GM21825 (cell line): ENCODE measurements at regions not wholly inside any gene's neighbourhood (a gene's known extent, or its start where the extent isn't known, plus 50 kb on each side); places are given as distances from the start of the nearest gene placed in this dataset.
"Not testable (repeated sequence)": the region's sequence is repeated elsewhere in the genome, so short reads cannot be mapped to it uniquely, and the experiment has no call there.

Experiments
- ATAC-seq: cut with Tn5 transposase; IDR thresholded peaks from one replicate; pipeline ENCODE4 v1.9.1; 2021; ENCODE audit warnings: mild to moderate bottlenecking, moderate library complexity; ENCODE audit not compliant: unreplicated experiment

- ATAC-seq: no peak
Measured at GRCh38 chr2:142509401-142509800, 368.1 kb upstream of the KYNU start.

GRCh38 chr2:142504754-142505153, 372.7 kb upstream of the KYNU start:
- no peak for ATAC-seq

DNA sequence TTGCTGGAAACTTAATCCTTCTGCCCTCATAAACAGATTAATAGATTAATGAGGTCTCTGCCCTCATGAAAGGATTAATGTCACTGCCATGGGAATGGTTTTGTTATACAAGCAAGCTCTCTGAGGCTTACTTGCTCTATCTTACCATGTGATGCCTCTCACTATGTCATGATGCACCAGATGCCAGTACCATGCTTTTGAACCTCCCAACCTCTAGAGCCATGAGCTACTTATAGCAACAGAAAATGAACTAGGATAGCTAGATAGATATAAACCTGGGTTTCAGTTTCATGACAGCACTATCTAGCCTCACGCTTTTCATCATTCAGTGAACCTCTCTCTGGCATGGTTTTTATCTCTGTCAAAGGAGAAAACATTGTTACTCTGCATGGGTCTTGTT, 371.6 kb upstream of the LRP1B start:
- no peak for ATAC-seq

DNA sequence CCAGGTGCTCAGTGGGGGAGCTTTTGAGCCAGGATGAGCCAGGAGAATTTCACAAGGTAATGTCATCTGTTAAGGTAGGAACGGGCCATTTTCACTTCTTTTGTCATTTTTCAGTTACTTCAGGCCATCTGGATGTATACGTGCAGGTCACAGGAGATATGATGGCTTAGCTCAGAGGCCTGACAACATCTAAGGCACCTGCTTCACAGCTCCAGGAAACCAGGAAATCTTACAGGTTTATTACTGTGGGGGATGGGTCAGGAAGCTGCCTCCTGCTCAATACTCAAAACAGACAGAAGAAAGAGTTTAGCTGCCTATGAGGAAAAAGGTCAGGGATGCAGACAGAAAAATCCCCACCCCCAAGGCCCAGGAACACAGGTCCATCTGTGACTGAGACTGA, 364.3 kb upstream of the LRP1B start:
- no peak for ATAC-seq

DNA sequence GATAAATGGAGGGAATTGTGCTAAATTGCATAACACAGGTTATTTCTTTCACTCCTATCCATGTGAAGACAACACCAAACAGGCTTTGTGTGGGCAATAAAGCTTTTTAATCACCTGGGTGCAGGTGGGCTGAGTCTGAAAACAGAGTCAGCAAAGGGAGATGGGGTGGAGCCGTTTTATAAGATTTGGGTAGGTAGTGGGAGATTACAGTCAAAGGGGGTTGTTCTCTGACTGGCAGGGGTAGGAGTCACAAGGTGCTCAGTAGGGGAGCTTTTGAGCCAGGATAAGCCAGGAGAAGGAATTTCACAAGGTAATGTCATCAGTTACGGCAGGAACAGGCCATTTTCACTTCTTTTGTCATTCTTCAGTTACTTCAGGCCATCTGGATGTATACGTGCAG, 358.8 kb upstream of the LRP1B start:
- ATAC-seq: not testable (repeated sequence)

DNA sequence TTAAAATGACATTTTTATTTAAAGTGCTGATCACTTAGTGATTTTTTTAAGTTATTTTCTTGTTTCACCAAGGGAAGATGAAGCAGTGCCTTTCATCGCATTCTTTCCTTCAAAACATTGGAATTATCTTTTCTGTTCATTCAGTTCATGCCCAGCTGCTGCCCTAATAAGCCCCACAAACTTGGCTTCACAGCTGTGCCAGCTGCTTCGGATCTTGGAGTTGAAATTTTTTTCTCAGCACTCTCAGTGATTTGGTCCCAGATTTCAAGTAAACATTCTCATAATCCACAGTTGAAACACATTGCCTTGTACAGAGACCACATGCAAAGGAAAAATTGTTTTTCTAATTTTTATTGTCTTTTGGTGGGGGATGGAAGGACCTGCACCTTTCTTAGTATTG, 353.3 kb upstream of the LRP1B start:
- ATAC-seq: no peak

- no peak for ATAC-seq
Measured at GRCh38 chr2:142483653-142484052, 352.8 kb upstream of the LRP1B start.

DNA sequence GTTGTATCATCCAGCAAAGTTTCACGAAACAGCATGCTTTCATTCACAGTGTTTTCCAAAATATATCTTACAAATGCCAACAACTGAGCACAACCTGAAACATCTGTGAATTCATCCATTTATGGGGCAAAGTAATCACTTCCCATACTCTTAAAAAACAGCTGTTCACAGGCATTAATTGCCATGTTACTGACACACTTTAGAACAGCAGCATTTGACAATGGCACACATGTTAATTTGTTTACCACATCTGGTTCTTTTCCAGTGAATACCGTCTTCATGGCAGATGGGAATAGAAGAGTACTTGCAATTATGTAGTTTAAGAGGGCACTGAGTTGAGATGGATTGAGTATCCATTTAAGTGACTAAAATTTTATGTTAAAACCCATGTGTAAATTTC, 347.4 kb upstream of the LRP1B start:
- no peak for ATAC-seq

DNA sequence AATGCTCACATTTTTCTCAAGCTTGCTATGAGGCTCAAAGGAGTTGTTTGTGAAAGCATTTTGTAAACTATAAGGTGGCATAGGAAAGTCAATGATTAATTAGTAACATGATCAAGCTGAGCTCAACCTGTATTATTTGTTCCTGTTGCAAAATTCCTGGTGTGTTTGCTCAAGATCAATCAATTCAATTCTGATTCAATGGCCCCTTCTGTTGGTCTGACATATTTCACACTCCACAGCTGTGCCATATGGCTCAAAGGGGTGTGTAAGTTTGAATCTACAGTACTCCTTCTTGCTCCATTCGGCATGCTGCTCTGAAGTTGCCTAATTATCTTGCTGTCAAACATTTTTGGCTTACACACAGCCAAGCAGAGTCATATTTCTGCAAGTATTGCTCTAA, 341.6 kb upstream of the LRP1B start:
- ATAC-seq: no peak

- no peak for ATAC-seq
Measured at GRCh38 chr2:142467321-142467720, 336.5 kb upstream of the LRP1B start.

DNA sequence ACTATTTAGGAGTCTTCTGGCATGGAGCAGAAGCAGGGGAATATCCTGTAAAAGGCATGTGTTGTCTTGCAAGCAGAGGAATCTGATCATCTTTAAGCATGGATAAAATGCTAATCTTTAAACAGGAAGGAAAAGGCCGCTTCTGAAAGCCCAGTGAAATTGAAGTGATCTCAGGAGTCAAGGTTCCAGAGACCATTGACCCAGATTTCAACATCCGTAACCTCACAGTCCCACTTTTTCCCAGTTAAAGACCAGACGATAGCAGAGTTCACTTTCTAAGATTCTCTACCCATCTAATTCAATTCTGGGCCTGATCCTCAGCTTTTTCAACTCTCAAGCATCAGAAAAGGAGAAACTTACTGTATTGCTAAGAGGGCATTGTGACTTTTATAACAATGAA, 332.2 kb upstream of the LRP1B start:
- ATAC-seq: no peak

- no peak for ATAC-seq
Measured at GRCh38 chr2:142462306-142462705, 331.5 kb upstream of the LRP1B start.

DNA sequence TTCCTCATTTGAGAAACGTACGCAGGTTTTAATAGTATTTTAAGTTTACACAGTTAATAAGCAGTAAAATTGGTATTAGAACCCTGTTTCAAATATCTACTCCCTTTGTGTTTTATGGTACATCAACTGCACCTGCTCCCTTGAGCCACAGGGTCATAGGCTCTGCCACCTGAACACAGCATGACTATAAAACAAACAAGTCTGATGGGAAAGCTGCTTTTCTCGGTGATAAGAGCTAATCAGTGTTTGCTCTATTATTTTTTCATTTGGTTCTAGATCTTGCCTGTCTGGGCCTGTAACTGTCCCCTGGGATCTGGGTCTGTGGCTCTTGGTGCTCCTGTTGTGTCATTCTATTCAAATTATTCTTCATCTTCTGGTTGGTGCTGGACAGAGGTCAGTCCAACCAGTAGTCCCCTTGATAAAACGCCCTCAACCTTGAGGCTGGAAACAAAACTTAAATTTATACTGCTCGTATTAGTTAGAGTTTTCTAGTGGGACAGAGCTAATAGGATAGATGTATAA, 314.8 kb upstream of the LRP1B start:
- no peak for ATAC-seq

DNA sequence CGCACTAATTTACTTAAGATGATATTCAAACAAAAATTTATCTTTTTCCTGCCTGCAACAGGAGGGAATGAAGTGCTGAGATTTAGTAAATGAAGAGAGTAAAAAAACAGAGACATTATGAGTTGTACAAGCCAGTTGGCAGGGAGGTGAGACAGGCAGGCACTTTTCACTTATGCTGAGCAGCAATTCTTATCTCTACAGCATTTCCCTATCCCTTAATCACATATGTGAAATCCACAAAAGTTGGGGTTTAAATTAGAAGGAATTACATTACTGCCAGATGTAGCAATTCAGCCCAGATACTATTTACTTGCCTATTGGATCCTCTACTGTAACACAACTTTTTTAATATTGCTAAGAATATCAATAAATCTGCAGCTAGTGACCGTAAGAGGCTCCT, 314.2 kb upstream of the LRP1B start:
- no peak for ATAC-seq

GRCh38 chr2:142435847-142436246, 305.0 kb upstream of the LRP1B start:
- no peak for ATAC-seq

DNA sequence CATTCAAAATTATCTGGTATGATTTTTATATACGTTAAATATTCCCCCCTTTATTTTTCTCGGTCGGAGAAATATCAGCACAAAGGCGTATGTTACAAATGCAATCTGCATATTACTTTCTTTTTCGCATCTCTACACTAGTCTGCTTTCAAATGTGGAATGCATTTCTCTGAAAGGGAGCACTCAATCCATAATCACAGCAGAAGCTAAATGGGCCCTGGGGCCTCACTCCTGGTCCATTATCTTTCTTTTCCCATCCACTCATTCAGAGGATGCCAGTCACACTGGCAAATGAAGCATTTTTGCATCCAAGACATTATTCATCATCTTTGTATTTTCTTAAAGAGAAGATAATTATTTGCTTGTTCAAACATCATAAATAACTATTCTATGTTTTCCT, 295.2 kb upstream of the LRP1B start:
- no peak for ATAC-seq

DNA sequence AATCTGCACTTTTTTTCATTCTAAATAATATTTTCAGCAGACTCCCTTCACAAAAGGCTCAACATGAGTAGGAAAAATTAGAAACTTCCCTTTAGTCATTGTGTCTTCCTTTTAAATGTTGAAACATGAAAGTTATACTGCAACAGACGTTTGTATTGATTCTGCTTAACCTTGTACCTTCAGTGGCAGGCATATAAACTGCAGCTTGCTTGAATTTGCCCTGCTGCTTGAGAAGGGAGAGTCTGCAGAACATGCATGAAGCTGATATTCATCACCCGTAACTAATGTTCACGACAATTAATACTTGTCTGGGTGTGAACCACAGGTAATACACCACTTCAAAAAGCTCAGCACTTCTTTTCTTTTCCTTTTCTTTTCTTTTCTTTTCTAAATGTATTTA, 294.7 kb upstream of the LRP1B start:
- ATAC-seq: no peak

GRCh38 chr2:142423603-142424002, 292.8 kb upstream of the LRP1B start:
- ATAC-seq: no peak

GRCh38 chr2:142422769-142423168, 292.0 kb upstream of the LRP1B start:
- ATAC-seq: no peak

DNA sequence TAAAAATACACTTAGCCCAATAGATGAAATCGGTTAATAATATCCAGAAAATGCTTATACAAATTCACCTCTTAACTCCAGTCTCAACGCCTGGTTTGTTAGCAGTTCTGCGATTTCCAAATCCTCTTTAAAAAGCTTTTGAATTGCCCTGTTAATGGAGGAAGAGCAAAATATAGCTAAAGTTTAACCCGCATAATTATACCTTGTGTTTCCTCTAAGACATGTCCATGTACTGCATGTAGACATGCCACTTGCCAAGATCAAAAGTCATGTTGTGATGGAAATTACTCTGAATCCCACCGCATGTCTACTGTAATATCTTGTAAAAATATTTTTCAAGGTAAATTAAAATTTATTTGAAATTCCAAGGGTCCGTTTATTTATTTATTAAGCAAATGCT, 291.2 kb upstream of the LRP1B start:
- ATAC-seq: no peak

- not testable (repeated sequence) for ATAC-seq
Measured at GRCh38 chr2:142418699-142419098, 287.9 kb upstream of the LRP1B start.

GRCh38 chr2:142416996-142417395, 286.2 kb upstream of the LRP1B start:
- ATAC-seq: no peak

- ATAC-seq: no peak
Measured at GRCh38 chr2:142415461-142415860, 284.6 kb upstream of the LRP1B start.

- ATAC-seq: no peak
Measured at GRCh38 chr2:142398212-142398611, 267.4 kb upstream of the LRP1B start.
